Calu3 (cell line): ENCODE measurements at regions not wholly inside any gene's neighbourhood (a gene's known extent, or its start where the extent isn't known, plus 50 kb on each side); places are given as distances from the start of the nearest gene placed in this dataset.
"Not testable (repeated sequence)": the region's sequence is repeated elsewhere in the genome, so short reads cannot be mapped to it uniquely, and the experiment has no call there.

ENCODE experiments used
- BruUV-seq: library from RNA; stranded (reverse); fragments of 400-500 nt; replicated peaks from 2 replicates; lab custom pipeline; 2021; lab: Mats Ljungman, UMichigan
- CTCF ChIA-PET: fragments of 300-600 bp; sonication (Branson Sonifier 250); formaldehyde crosslinking; loops from one replicate; lab custom pipeline; 2022; ENCODE audit warnings: antibody characterized with exemption; lab: Charles Lee
- DNase-seq: peaks from one replicate; pipeline ENCODE4 v3.0.0; 2022
- H3K27ac Mint-ChIP-seq: one replicate; pipeline ENCODE4 v1.8.0; 2022; ENCODE audit warnings: mixed read lengths; ENCODE audit not compliant: unreplicated experiment
- H3K27me3 Mint-ChIP-seq: one replicate; pipeline ENCODE4 v1.8.0; 2022; ENCODE audit warnings: mixed read lengths; ENCODE audit not compliant: unreplicated experiment
- H3K36me3 Mint-ChIP-seq: one replicate; pipeline ENCODE4 v1.8.0; 2022; ENCODE audit warnings: mild to moderate bottlenecking, moderate library complexity, mixed read lengths; ENCODE audit not compliant: insufficient read depth, unreplicated experiment
- H3K4me1 Mint-ChIP-seq: one replicate; pipeline ENCODE4 v1.8.0; 2022; ENCODE audit warnings: mild to moderate bottlenecking, low read depth, mixed read lengths; ENCODE audit not compliant: unreplicated experiment
- H3K4me3 Mint-ChIP-seq: one replicate; pipeline ENCODE4 v1.8.0; 2022; ENCODE audit warnings: mild to moderate bottlenecking, low read depth, moderate library complexity, mixed read lengths; ENCODE audit not compliant: unreplicated experiment
- H3K9me3 Mint-ChIP-seq: one replicate; pipeline ENCODE4 v1.8.0; 2022; ENCODE audit warnings: low read depth, mixed read lengths; ENCODE audit not compliant: unreplicated experiment
- intact Hi-C: fragments of 100-400 bp; cut with micrococcal nuclease; formaldehyde crosslinking; loops from one replicate; pipeline ENCODE4 v1.10.0; 2022; ENCODE audit not compliant: unreplicated experiment
- TF ChIP-seq, protein P1 (sequence below): fragments of 200-600 bp; IDR thresholded peaks from one replicate; pipeline ENCODE4 v1.8.0; 2022; ENCODE audit warnings: antibody characterized with exemption; ENCODE audit not compliant: unreplicated experiment

DNA sequence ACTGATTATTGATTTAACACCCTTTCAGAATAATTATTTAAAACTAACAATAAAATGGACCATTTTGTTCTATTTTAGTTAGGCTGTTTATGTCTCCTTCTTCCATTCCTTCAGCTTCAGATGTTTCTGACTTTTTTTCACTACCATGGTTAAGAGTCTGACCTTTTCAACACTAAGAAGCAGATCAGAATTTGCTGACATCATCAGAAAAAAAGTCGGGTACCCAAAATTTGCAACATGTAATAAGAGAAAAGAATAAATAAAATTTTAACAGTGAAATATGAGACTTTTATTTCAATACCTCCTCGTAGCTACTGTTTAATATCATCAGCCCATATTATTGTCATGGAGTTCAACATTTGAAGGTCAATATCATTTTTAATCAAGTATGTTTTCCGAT is 1158.3 kb downstream of the RPIA start:
- Mint-ChIP-seq H3K4me1 (no peaks in the 10 kb centered on the region), H3K27me3 (peaks cover 16% of the 10 kb centered on the region), H3K36me3 (no peaks in the 10 kb centered on the region), H3K27ac (no peak overlapping the region), H3K4me3 (no peak overlapping the region), H3K9me3 (no peaks in the 10 kb centered on the region)
- CTCF ChIA-PET, result no interaction called here
- intact Hi-C loops, result no loop called here
- DNase-seq, result no peak
- TF ChIP-seq, protein P1, sequence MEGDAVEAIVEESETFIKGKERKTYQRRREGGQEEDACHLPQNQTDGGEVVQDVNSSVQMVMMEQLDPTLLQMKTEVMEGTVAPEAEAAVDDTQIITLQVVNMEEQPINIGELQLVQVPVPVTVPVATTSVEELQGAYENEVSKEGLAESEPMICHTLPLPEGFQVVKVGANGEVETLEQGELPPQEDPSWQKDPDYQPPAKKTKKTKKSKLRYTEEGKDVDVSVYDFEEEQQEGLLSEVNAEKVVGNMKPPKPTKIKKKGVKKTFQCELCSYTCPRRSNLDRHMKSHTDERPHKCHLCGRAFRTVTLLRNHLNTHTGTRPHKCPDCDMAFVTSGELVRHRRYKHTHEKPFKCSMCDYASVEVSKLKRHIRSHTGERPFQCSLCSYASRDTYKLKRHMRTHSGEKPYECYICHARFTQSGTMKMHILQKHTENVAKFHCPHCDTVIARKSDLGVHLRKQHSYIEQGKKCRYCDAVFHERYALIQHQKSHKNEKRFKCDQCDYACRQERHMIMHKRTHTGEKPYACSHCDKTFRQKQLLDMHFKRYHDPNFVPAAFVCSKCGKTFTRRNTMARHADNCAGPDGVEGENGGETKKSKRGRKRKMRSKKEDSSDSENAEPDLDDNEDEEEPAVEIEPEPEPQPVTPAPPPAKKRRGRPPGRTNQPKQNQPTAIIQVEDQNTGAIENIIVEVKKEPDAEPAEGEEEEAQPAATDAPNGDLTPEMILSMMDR, result no peak
- BruUV-seq, result no TSS peak

DNA sequence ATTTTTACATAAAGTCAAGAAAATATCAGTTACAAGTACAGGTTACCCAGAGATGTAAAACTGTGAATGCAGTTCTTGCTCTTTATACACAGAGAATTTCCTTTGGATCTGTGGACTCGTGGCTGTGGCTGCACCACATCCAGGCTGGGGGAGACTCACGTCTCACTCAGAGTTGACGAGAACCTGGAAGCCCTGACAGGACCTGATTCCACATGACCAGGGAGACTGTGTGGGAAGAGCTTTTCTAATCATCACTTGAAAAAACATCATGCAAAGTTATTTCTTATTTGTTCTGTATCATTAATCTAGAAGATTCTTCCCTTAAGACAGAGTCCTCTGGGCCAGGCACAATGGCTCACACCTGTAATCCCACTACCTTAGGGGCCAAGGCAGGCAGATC is 1159.0 kb downstream of the RPIA start:
- no peak overlapping the region for H3K27ac Mint-ChIP-seq
- no peaks in the 10 kb centered on the region for H3K4me1 Mint-ChIP-seq
- H3K4me3 Mint-ChIP-seq, result no peak overlapping the region
- TF ChIP-seq, protein P1, result no peak
- CTCF ChIA-PET, result no interaction called here
- intact Hi-C loops, result no loop called here
- H3K27me3 Mint-ChIP-seq, result peaks cover 16% of the 10 kb centered on the region
- H3K36me3 Mint-ChIP-seq, result no peaks in the 10 kb centered on the region
- DNase-seq, result no peak
- no peaks in the 10 kb centered on the region for H3K9me3 Mint-ChIP-seq
- no TSS peak for BruUV-seq

DNA sequence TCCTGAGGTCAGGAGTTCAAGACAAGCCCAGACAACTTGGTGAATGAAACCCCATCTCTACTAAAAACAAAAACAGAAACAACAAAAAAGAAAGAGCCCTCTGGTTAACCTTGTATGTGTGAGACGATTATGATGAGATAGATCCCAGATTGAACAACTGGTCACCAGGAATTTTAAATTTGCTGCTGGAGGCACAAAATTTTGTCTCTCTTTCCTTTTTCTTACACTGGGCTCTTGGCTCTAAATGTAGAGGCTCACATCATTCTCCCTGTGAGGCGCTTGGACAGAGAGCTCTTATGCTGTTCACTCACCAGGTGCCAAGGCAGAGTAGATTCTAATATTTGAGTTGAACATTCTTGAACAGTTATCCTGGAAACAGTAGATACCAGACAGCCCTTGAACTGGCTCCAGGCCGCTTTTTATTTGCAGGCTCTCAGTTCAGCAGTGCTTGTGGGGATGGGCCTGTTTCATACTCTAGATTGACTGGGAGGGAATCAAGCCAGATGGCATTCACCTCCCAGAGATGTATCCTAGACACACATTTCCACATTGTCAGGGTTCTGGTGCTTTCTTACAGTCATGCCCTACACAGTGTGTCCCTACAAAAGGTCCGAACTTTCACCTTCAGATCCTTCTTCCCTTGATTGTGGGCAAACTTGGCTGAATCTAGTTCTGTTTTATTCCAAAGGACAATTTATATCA is 1159.6 kb downstream of the RPIA start:
- CTCF ChIA-PET, result no interaction called here
- intact Hi-C loops, result no loop called here
- no peak overlapping the region for H3K27ac Mint-ChIP-seq
- no peak overlapping the region for H3K4me3 Mint-ChIP-seq
- no peaks in the 10 kb centered on the region for H3K4me1 Mint-ChIP-seq
- peaks cover 16% of the 10 kb centered on the region for H3K27me3 Mint-ChIP-seq
- H3K9me3 Mint-ChIP-seq, result no peaks in the 10 kb centered on the region
- DNase-seq, result no peak
- no TSS peak for BruUV-seq
- H3K36me3 Mint-ChIP-seq, result no peaks in the 10 kb centered on the region
- TF ChIP-seq, protein P1, result no peak

DNA sequence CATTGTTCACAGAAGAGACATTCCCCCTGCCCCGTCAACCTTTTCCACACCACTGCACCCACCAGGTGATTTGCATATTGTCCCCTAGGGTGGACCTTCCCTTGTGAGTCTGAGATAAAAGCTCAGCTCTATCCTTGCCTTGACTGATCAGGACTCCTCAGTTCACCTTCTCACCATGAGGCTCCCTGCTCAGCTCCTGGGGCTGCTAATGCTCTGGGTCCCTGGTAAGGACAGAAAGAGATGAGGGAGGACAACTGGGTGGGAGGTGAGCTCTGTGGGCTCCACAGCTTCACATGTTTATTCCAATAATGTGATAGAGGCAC is 1160.1 kb downstream of the RPIA start:
- H3K27me3 Mint-ChIP-seq, result peaks cover 16% of the 10 kb centered on the region
- H3K4me3 Mint-ChIP-seq, result no peak overlapping the region
- H3K27ac Mint-ChIP-seq, result no peak overlapping the region
- no peaks in the 10 kb centered on the region for H3K4me1 Mint-ChIP-seq
- CTCF ChIA-PET, result no interaction called here
- H3K9me3 Mint-ChIP-seq, result no peaks in the 10 kb centered on the region
- no peaks in the 10 kb centered on the region for H3K36me3 Mint-ChIP-seq
- DNase-seq, result no peak
- intact Hi-C loops, result no loop called here
- TF ChIP-seq, protein P1, result no peak
- no TSS peak for BruUV-seq

DNA sequence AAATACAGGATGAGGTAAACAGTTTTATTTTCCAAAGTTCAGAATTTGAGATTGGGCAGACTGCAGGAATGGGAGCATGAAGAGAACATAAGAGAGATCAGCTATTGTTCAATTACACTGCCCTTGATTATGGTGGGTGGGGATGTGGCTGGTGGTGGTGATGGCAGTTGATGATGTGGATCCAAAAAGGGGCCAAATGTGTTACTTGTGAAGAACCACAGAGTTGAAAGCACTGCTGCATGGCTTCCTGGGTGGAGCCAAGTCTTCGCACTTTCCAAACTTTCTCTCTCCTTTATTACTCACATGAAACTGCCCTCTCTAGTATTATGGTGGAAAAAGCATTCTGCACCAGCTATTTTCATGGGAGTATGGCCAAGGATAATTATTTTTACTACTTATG is 1162.0 kb downstream of the RPIA start:
- H3K4me1 Mint-ChIP-seq, BruUV-seq, H3K4me3 Mint-ChIP-seq, H3K36me3 Mint-ChIP-seq, CTCF ChIA-PET, H3K9me3 Mint-ChIP-seq, DNase-seq, intact Hi-C loops, H3K27ac Mint-ChIP-seq: not testable (repeated sequence)
- H3K27me3 Mint-ChIP-seq, result peaks cover 14% of the 10 kb centered on the region

DNA sequence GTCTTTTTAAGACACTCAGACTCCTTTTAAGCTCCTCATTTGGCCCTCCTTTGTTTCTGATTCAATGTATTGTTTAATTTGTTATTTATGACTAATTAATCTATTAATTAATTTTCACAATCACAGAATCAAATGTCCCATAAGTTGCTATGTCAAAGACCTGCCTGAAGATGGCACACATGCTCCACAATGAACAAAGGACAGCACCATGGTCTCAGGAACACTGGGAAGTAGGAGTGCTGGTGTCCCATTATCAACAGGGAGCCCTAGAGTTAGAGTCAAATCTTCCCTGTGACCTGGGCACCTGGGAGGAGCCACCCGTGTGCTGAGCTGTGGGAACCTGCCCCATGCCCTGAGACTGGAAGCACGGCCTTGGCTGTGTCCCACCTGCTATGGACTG is 1164.3 kb downstream of the RPIA start:
- H3K4me1 Mint-ChIP-seq, H3K27ac Mint-ChIP-seq, intact Hi-C loops, BruUV-seq, DNase-seq, H3K9me3 Mint-ChIP-seq, H3K4me3 Mint-ChIP-seq, CTCF ChIA-PET, H3K27me3 Mint-ChIP-seq, H3K36me3 Mint-ChIP-seq: not testable (repeated sequence)

DNA sequence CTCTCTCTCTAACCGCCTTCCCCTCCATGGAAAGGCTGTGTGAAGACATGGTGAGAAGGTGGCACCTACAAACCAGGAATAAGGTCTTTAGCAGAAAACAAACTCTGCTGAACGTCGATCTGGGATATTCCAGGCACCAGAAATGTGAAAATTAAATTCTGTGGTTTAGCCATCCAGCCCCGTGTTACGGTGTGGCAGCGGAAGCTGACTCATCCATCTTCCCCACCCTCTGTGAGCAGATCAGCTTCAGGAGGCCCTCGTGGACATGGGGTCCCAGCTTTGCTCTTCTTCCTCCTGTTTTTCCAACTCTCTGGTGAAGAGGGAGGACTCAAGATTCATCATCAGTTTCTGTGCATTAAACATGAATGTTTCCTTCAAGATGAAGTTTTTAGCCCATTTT is 1164.8 kb downstream of the RPIA start:
- H3K36me3 Mint-ChIP-seq, CTCF ChIA-PET, H3K27me3 Mint-ChIP-seq, H3K4me1 Mint-ChIP-seq, H3K27ac Mint-ChIP-seq, H3K4me3 Mint-ChIP-seq, DNase-seq, intact Hi-C loops, H3K9me3 Mint-ChIP-seq, BruUV-seq: not testable (repeated sequence)
